Right lobe of liver (tissue), 4 donors: ENCODE measurements at regions not wholly inside any gene's neighbourhood (a gene's known extent, or its start where the extent isn't known, plus 50 kb on each side); places are given as distances from the start of the nearest gene placed in this dataset.
A peak's percentile ranks its signal among the peaks of the same experiment; 100 is the strongest.

Source experiments
- CTCF ChIP-seq, 4 donors: fragments of 200-600 bp in 3 of 4; fragments of 450-650 bp in 1 of 4; IDR thresholded peaks; one replicate each; pipeline versions ENCODE4 v1.5.1 to v1.8.0; 2016 to 2022; ENCODE audit warnings: antibody characterized with exemption in 4 of 4, mild to moderate bottlenecking in 2 of 4
- POLR2A ChIP-seq: fragments of 450-650 bp; IDR thresholded peaks from one replicate; pipeline ENCODE4 v1.6.1; 2017; ENCODE audit warnings: antibody characterized with exemption, mild to moderate bottlenecking
- donor health status: DM: no; HTN: no; CAD: no.
- donor health status: DM: no; HTN: no; CAD: no.
- donor health status: DM: no; HTN: yes; CAD: no.

GRCh38 chr4:15238720-15239119 lies 189.1 kb upstream of the C1QTNF7 start:
- TF ChIP-seq CTCF (IDR thresholded peaks at IDR 0.05) (peak; percentile 48 to 64 (median 57)), POLR2A (no peak)
